Hematopoietic multipotent progenitor cell treated with erythropoietin and hydrocortisone succinate and interleukin-3 and kit ligand, for 8 days (in vitro differentiated cells): ENCODE measurements at regions not wholly inside any gene's neighbourhood (a gene's known extent, or its start where the extent isn't known, plus 50 kb on each side); places are given as distances from the start of the nearest gene placed in this dataset.

ENCODE experiments used
- DNase-seq: peaks from one replicate; pipeline ENCODE4 v3.0.0-alpha.2; 2015

DNA sequence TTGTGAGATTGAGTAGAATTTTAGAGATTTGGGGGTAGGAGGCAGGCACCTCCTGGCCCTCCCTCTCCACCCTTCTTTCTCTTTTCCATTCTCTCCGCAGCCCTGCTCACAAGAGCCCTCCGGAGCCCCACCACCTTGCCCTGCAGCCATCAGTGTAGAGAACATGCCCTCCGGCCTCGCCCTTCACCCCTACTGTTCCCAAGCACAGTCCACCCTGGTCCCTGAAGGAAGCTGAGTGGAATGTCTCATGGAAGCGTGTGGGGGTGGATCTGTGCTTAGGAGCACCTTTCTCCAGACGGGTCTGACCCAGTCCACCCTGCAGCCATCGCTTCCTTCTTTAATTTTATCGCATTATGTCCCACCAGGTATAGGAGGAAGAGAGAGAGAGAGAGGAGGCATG, 267.1 kb downstream of the NSG2 start:
- no peak for DNase-seq

DNA sequence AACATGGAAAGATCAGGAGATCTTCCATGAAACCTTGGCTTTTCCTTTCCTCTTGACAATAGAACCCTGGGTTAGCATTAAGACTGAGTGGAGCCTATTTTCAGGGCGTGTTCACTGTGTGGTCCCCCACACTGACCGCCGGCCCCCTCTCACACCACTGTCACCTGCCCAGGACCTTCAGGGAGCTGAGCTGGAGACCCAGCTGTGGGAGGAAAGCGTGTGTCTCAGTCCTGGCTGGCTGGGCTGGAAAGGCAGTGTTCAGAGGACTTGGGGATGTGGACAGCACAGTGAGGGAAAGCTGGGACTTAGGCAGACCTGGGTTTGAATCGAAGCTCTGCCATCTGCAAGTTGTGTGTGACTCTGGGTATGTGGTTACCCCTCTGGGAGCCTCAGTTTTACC, 268.1 kb downstream of the NSG2 start:
- no peak for DNase-seq

DNA sequence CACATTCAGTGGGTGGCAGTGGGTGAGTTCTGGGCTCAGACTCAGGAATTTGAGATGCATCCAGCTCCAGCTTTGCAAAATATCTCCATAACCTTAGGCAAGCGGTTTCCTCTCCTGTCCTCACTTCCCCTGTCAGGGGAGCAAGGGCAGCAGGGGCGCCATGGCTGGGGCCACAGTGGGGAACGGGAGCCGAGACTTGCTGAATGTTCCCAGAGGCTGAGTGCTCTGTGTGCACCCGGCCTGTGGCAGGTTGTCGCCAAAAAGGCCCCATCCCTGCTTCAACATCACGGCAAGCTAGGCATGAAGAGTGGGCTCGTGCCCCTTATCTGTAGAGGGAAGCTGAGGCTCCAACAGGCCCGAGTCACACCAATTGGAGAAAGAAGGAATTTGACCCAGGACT, 268.8 kb downstream of the NSG2 start:
- DNase-seq: no peak

DNA sequence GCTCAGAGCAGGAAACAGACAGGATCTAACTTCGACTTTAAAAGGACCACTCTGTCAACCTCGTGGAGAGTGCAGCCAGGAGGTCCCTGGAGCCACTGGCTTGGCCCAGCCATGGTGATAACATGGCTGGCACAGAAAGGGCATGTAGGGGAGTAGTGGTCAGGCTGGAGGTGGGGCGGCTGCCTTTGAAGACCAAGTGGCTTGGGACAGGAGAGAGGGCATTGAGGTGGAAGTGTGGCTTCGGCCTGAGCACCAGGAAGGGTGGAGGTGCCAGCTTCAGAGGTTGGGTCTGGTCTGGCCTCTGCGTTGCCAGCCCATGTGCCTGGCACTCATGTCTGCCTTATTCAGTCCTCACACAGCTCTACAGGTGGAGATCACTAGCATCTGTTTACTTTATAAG, 270.0 kb downstream of the NSG2 start:
- no peak for DNase-seq

DNA sequence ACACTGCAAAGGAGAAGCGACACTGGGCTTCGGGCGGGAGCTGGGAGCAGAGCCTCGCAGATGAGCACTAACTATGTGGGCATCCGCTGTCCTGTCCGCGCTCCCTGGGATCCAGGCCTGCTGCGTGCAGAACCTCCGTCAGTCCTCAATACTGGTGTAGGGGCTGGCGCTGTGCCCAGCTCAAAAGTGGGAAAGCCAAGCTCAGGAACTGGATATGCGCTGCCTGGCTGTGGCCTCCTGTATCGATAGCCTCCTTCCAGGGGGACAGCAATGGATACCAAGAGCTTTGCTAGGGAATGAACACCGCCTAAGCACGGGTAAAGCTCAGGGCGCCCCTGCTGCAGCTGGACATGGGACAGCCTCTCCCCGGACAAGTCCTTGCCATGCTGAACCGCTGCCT, 270.4 kb downstream of the NSG2 start:
- no peak for DNase-seq

DNA sequence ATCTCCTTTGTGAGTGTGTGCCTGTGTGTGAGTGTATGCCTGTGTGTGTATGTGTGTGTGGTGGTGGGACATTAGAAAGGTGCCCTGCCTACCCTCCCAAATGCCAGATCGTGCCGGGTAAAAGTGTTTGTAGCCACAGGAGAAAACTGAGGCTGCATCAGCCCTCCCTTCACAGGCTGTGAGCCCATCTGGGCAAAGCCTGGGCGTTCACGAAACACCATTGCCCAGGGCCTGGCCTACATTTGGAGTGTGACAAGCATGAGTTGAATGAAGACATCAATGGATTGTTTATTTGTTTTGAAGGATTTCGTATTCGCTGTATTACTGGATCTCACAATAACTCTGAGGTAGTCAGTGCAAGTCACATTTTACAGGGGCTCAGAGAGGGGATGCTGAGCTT, 270.8 kb downstream of the NSG2 start:
- DNase-seq: no peak

DNA sequence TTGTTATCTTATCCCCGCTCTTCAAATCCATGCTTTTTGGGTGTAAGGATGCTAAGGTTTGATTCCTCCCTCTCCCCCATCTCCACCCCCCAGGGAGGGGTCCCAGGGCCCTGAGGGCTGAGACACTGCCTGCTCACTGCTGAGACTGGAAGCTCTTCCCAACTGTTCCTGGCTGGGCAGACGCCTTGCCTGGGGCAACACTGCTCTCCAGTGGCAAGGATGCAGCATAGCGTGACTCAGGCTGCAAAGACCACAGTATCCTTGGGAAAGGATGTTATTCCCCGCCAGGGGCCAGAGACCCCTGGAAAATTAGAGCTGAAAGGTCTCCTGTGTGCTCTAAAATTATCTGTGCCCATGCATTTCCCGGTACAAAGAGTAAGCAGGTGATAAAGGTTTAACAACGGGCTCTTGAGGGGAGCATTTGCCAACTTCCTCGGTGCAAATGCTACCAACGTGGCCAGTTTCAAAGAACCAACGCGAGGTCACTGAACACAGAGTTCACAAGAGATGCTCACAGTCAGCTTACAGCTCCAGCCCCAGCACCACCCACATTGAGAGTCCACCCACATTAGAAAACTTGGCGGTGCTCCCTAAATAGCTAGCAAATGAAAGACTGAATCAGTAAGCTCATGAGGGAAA, 271.9 kb downstream of the NSG2 start:
- peak; percentile 4 for DNase-seq

DNA sequence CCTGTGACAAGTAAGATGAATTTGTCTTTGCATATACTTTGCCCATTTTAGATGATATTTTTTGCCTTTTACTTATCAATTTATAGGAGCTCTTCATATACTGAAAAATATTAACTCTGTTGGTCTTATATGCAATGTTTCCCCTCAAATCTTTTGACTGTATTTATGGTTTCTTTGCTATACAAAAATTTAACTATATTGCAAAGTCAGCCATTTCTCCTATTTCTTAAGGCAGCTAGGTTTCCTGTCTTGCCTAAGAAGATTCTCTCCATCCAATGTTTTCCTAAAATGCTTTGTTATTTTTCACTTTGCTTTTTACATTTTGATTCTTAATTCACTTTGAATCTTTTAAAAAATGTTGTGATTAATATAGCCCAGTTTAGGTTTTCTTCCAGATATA, 273.1 kb downstream of the NSG2 start:
- no peak for DNase-seq

DNA sequence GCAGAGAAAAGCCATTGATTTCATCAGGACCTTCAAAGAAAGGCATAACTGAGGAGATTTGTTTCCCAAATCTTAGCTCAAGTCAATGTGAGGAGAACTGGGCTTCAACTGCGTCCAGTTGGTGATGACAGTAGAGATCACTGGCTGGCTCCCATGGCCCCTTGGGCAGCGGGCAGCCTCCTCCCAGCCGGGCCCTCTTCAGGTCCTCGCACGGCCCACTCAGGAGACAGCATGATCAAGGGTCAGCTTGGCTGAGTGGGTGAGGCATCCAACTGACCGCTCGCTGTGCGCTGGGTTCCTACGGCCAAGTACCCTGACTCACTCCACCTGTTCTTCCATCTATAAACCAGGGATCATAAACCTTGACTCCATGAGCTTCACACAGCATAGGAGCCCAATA, 274.0 kb downstream of the NSG2 start:
- no peak for DNase-seq

DNA sequence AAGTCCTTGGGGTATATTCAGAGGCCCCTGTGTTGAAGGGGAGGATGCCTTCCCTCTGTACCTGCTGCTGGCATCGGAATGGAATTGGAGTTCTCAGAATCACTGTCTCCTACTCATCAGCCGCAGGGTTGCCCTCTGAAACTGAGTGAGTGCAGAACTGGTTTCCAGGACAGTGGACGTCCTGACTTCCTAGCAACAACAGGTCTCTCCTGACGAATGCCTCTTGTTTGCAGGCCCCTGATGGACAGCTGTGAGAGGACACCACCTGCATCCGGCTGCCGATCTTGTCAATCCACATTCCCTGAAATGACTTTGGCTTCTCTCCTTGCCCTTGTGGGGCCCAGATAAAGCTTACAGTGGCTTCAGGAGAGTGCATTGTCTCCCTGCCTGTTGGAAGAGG, 274.5 kb downstream of the NSG2 start:
- no peak for DNase-seq

DNA sequence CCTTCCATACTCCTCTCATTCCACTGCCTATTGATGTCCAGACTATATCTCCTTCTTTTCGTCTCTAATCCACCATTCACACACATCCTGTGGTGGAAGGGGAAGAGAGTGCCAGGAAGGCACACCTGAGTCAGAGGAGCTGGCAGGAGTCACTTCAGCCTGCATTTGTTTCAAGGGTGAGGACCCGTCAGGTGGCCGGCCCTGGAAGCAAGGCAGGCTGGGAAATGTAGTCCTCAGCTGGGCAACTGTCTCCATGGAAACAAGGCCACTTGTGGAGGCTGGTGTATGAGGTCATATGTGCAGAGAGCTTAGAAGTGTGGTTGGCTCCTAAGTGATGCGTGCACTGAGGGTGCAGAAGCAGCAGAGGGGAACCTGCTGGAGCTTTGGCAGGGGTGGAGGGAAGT, 278.4 kb downstream of the NSG2 start:
- DNase-seq: no peak

DNA sequence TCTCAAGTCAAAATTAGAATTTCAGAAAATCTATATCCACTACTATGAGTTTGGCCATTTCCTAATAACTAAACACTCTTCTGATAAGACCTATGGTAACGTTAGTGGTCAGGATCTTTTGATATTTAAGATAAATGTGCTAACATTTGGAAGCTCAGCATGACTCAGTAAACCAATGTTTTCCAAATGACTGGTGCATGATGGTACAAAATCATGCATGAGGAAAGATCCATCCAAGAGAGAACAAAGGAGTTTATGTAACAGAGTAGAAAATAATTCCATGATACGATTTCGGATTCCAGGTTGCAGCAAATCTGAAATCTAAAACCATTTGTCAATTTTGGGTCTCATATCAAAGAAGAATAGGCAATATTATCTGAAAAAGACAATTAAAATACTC, 279.2 kb downstream of the NSG2 start:
- no peak for DNase-seq

DNA sequence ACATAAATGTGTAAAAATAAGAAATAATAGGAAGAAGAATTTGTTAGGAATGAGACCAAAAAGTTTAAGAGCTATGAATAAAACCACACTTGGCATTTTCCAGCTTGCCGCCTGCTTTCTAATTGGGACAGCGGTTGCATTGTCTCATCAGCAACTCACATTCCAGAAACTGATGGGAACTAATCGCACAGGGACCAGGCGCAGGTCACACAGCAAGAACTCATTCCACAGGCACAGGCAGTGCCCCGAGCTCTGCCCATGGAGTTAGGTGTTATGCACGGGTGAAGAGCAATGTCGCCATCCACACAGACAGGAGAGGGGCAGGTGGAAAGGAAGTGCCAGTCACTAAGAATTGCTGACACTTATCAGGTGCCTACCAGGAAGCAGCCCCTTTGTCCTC, 279.9 kb downstream of the NSG2 start:
- no peak for DNase-seq

DNA sequence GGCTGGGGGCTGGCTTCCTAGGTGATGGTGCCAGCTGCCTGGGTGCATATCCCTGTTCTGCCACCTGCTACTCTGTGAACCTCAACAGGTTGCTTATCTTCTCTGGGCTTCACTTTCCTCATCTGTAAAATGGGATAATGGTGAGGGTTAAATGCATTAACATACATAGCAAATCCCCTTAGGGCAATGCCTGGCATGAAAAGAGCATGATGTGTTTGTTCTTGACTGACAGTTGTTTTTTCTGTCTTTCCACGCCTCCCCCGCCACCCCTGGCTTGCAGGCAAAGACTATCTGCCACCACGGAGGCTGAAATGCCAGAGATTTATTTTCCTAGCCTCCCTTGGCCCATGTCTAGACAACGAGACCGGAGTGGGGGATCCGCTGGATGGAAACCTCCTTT, 280.5 kb downstream of the NSG2 start:
- DNase-seq: no peak

DNA sequence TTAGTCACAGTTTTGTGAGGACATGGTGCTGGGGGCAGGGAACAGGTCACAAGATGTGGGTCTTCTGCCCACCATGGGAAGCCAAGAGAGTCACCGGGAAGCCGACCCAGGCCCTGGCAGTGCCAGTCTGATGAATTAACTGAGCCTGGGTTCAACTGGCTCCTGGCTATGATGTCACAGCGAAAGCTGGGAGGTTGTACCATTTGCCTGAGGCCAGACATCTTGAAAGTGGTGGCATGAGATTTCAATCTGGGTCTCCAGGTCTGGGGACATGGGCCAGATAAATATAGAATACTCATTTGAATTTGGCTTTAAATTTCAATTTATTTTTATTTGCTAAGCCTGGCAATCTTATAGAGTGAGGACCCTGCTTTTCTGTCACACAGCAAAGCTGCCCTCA, 280.9 kb downstream of the NSG2 start:
- no peak for DNase-seq

DNA sequence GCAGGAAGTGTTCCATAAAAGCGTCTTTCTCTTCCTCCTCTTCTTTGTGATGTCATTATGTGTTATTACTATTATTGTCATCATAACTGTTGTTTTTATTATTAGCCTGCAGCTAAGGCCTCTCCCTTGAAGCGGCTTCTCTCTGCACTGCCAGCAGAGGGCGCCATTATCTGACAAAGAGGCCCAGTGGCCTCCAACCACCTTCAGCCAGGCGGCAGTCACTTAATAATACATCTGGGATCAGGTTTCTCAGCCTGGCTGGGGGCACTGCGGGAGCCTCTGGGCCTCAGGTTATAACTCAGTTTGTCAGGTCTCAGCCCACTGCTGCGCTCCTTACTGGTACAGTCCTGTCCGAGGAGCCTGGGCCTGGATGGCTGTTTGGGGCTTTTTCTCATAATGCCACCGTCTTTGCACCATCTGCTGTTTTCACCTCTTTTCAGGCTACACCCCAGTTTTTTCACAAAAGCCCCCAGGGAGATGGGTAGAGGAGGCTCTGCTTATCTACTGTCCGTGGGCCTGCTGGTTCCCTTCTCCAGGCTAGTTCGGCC, 281.9 kb downstream of the NSG2 start:
- DNase-seq: peak; percentile 71

DNA sequence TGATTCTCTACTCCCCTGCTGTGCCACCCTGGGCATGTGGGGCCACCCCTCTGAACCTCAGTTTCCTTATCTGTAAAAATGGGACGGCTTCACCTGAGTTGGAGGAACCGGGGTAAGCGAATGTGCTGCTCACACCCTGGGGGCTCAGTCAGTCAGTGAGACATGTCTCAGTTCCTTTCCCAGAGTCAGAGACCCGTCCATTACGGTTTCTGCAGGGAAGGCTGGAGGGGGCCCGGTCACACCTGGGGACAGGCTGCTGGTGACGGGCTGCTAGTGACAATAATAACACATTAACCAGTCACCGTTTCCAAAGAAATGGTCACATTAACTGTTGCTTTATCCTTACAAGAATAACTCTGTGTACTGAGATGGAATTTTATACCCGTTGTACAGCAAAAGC, 282.4 kb downstream of the NSG2 start:
- no peak for DNase-seq

DNA sequence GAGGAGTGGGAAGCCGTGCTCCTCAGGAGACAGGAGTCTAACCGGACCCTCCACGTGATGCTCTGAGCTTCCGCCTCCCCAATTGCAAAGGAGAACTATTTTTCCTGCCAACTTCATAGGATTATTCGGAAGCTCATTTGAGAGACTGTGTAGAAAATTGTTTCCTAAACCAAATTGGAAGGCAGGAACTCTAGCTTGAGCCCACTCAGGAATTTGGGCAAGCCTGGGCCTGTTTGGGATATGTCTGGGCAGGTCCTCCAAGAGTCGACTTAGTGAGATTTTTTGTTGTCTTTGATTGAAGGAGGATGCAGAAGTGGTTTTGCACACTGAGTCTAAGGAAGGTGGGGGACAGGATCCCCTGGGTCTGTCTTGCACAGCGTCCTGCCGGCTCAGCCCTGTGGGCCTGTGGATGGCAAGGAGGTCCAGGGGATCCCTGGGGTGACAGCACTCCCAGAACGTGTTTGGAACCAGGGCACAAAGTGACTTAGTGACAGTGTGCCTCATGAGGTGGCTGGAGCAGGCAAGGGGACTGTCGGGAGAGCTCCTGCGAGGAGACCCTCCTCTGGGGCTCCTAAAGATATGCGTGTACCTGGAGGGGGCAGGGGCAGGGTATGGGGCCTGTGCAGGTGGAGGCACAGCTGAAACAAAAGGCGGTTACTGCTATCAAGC, 283.3 kb downstream of the NSG2 start:
- DNase-seq: no peak

DNA sequence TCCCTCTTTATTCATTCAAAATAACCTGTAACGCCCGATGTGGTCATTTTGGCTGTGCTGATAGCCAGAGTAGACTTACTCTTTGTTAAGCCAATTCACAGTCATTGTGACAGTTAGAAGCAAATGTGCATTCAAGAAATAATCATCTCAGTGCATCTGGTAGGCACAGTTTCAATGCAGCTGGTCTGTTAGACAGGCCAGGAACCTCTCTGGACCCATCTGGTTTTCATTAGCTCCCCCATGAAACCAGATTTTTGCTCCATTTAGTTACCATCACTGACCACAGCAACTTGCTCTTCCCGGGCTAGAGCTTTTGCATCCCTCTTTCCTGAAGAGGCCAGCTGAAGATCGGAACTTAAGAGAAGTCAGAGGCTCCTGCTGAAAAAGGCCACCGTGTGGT, 284.2 kb downstream of the NSG2 start:
- no peak for DNase-seq

DNA sequence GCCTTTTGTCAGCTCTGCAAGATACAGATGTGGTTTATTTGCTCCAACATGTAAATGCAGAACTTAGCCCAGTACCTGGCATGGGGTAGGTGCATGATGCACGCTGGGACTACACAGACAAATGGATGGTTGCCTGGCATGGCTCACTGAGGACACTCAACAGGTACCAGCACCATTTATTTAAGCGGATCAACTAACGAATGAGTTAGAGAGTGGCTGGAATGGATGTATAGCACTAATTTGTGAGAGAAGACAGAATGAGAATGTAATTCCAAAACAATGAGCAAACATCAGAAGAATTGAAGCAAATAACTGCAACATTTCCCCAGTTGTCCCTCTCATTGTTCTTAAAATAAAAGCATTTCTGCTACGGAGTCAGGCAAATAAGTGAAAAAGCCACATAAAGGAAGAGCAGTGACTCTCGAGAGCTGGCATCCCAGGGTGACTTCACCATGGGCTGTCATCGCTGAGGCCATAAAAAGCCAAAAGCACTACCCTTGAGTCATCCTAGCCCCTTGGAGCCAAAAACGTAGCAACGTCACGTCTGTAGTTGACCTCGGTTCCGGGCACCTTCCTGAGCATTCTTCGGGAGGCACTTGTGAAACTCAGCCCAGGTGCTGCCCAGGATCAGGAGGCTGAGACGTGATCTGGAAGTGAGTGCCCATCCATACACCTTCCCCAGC, 290.3 kb downstream of the NSG2 start:
- no peak for DNase-seq

DNA sequence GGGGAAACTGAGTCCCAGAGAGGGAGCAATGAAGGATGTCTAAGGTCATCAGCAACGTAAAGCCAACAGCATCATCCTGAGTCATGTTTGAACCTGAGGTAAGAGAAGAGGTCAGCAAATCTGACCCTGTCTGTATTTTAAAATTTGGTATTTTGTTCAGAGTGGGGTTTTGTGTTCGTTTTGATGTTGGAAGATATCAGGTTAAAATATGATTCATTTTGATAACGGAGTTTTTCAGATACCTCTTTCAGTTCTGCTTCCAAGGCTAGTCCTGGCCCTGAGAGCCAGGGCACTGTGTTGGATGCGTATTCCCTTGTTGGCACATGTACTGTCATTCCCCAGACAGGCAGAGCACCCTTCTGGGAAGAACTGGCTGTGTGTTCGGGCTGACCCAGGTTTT, 291.0 kb downstream of the NSG2 start:
- DNase-seq: no peak

DNA sequence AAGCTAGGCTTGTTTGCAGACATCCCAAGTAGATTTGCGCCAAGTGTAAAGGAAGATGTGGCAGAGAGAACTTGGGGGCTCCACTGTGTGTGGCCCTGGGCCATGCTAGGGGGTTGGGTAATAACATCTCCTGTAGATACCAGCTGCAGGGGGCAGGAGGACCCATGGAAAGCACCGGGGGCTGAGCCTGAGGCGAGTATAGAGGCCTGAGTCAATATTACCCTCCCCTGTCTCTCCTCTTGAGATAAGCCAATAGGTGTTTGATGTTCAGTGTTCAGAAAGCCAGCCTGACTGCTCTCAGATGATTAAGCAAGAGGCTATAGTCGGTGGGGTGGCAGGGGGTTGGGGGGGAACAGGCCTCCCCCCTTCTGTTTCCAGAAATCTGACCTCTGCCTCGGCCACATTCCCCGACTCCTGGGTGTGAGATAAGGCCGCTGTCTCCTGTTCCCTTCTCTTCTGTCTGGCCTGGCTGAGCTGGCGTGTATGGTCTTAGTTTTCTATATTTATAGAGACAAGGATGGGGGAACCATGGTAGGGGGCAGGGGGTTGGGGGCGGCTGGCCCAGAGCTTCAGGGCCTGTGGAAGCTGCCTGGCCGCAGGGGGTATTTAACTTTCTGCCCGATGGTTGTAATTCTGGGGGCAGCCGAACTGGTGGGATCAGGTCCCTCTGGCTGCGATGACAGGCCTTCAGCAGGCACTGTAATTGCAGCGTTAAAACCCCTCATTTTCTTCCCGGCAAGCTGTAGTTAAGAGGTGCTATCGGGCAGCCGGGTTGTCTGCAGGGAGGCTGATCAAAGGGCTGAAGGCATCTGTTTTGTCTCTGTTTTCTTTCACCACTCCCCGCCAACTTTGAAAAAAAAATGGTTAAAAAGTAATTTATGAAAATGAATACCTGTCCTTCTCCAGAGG, 292.0 kb downstream of the NSG2 start:
- no peak for DNase-seq
